ENCODE measurements at regions not wholly inside any gene's neighbourhood (a gene's known extent, or its start where the extent isn't known, plus 50 kb on each side); places are given as distances from the start of the nearest gene placed in this dataset.
"Not testable (repeated sequence)": the region's sequence is repeated elsewhere in the genome, so short reads cannot be mapped to it uniquely, and the experiment has no call there.

DNA sequence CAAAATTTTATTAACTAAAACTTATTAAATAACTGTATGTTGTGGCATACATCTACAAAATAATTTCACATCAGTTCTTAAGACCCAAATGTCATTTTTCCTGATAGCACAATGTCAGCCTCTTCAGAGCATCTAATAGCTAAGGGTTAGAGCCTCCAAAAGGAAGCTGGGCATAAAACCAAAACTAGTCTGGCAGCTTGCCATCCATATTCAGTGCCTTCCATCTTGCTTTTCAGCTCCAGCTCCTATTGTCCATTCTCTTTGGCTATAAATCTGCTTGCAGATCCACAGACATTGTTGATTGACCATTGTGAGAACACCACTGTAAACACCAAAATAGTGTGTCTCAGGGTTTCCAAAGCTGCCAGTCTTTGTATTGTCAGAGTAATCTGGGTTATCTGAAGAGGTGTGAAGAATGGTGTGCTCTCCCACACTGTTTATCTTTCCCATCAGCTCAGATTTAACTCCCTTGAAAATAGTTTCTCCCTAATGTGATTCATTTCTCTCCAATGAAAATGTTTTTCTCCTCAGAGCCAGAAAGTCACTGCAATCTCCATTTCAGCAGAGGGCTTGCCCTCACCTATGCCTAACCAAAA lies 154.8 kb upstream of the KCNQ5 start:
- no peak for DNase-seq (ENCODE audit: low spot score)
- in situ Hi-C loops (cut with MboI; ENCODE audit: low pct_unique_long_range_greater_than_20kb, low sequenced_read_pairs, unreplicated experiment), result no loop called here

DNA sequence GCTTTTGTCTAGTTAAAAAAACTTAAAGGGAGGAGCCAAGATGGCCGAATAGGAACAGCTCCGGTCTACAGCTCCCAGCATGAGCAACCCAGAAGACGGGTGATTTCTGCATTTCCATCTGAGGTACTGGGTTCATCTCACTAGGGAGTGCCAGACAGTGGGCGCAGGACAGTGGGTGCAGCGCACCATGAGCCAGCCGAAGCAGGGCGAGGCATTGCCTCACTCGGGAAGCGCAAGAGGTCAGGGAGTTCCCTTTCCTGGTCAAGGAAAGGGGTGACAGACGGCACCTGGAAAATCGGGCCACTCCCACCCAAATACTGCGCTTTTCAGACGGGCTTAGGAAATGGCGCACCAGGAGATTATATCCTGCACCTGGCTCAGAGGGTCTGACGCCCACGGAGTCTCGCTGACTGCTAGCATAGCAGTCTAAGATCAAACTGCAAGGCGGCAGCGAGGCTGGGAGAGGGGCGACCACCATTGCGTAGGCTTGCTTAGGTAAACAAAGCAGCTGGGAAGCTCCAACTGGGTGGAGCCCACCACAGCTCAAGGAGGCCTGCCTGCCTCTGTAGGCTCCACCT lies 152.4 kb upstream of the KCNQ5 start:
- DNase-seq (ENCODE audit: low spot score); in situ Hi-C loops (cut with MboI; ENCODE audit: low pct_unique_long_range_greater_than_20kb, low sequenced_read_pairs, unreplicated experiment): not testable (repeated sequence)

More for the DNA sequence above, 154.8 kb upstream of the KCNQ5 start:
- TF ChIP-seq, protein P1, sequence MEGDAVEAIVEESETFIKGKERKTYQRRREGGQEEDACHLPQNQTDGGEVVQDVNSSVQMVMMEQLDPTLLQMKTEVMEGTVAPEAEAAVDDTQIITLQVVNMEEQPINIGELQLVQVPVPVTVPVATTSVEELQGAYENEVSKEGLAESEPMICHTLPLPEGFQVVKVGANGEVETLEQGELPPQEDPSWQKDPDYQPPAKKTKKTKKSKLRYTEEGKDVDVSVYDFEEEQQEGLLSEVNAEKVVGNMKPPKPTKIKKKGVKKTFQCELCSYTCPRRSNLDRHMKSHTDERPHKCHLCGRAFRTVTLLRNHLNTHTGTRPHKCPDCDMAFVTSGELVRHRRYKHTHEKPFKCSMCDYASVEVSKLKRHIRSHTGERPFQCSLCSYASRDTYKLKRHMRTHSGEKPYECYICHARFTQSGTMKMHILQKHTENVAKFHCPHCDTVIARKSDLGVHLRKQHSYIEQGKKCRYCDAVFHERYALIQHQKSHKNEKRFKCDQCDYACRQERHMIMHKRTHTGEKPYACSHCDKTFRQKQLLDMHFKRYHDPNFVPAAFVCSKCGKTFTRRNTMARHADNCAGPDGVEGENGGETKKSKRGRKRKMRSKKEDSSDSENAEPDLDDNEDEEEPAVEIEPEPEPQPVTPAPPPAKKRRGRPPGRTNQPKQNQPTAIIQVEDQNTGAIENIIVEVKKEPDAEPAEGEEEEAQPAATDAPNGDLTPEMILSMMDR (IDR thresholded peaks at IDR 0.05; ENCODE audit: extremely low read depth, insufficient read depth, missing control alignments), result no peak

DNA sequence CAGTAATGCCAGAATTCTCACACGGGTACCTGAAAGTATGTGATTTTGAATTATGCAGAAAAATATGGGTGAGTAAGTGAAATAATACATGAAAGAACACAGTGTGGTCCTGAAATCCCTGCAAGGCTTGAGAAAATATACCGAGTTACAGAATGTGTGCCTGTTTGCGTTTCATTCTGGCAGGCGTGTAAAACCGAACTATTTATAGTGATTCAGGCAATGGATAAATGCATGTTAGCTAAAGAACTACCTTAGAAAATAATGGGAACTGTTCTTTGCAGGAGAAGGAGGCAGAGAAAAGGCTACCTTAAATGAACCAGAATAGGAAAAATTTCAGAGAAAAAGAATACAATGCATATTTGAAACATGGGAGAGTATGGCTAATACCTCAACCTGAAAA lies 145.8 kb upstream of the KCNQ5 start:
- no peak for DNase-seq (ENCODE audit: low spot score)
- TF ChIP-seq, protein P1 (IDR thresholded peaks at IDR 0.05; ENCODE audit: extremely low read depth, insufficient read depth, missing control alignments), result no peak
- in situ Hi-C loops (cut with MboI; ENCODE audit: low pct_unique_long_range_greater_than_20kb, low sequenced_read_pairs, unreplicated experiment), result no loop called here

DNA sequence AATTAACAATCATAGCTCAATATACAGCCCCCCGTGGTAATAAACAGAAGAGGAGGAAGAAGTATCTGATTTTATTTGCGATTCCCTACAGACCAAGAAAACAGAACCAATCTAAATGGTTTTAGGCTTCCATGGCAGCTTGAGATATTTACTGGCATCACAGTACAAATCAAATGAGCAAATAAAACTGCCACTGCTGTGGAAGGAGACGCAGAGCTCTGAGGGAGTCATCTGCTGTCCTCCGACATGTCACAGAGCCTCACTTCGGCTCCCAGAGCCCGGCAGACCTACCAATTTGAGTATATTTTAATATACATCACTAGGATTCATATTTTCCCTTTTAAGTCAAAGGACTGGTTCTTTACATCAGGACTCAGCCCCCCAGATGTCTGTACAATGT lies 145.2 kb upstream of the KCNQ5 start:
- DNase-seq (ENCODE audit: low spot score), result no peak
- in situ Hi-C loops (cut with MboI; ENCODE audit: low pct_unique_long_range_greater_than_20kb, low sequenced_read_pairs, unreplicated experiment), result no loop called here
- TF ChIP-seq, protein P1 (IDR thresholded peaks at IDR 0.05; ENCODE audit: extremely low read depth, insufficient read depth, missing control alignments), result no peak

DNA sequence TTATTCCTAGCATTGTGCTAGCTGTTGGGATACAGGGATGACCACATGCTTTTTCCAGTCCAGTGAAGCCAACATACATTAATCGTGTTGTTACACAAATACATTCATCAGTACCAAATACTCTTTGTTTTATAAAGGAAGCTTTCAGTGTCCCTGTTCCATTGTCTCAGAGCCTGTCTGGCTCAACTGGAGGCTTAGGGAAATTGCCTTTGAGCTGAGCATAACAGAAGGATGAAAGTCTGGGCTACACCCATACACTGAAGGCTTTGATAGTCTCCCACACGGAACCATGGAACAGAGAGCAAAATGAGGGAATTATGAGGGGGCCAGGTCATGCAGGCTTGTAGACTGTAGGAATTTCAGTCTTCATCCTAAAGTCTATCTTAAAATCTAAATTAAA lies 126.4 kb upstream of the KCNQ5 start:
- DNase-seq (ENCODE audit: low spot score), result no peak
- in situ Hi-C loops (cut with MboI; ENCODE audit: low pct_unique_long_range_greater_than_20kb, low sequenced_read_pairs, unreplicated experiment), result no loop called here
- TF ChIP-seq, protein P1 (IDR thresholded peaks at IDR 0.05; ENCODE audit: extremely low read depth, insufficient read depth, missing control alignments), result no peak

DNA sequence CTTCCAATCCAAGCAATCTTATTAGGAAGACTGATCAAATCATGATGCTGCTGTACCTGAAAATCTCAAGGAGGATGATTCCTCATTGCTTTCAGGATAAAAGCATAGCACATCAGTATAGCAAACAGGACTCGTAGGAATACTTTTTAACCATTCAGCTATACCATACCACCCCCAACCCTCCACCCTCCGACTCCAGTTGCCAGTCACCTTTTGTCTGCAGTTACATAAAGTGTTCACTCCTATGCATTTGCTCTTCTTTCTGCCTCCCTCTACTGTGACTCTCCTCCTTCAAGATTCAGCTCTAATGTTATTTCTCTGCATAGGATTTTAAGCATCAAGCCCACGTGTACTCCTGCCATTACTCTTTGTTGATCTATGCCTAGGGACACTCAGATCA lies 124.7 kb upstream of the KCNQ5 start:
- DNase-seq (ENCODE audit: low spot score), result no peak
- in situ Hi-C loops (cut with MboI; ENCODE audit: low pct_unique_long_range_greater_than_20kb, low sequenced_read_pairs, unreplicated experiment), result no loop called here
- TF ChIP-seq, protein P1 (IDR thresholded peaks at IDR 0.05; ENCODE audit: extremely low read depth, insufficient read depth, missing control alignments), result no peak

DNA sequence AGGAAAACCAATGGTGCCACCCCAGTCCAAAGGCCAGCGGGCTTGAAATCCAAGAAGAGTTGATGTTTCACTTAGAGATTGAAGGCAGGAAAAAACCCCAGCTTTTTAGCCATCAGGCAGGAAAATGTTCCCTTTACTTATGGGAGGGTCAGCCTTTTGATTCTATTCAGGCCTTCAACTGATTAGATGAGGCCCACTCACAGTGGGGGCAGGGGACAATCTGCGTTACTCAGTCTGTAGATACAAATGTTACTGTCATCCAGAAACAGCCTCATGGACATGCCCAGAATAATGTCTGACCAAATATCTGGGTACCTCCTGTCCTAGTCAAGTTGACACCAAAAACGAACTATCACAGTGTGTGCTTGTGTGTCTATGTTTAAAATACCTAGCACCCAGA lies 121.2 kb upstream of the KCNQ5 start:
- DNase-seq (ENCODE audit: low spot score), result no peak
- TF ChIP-seq, protein P1 (IDR thresholded peaks at IDR 0.05; ENCODE audit: extremely low read depth, insufficient read depth, missing control alignments), result no peak
- in situ Hi-C loops (cut with MboI; ENCODE audit: low pct_unique_long_range_greater_than_20kb, low sequenced_read_pairs, unreplicated experiment), result no loop called here

Data from GM13977 (cell line).